ENCODE measurements at regions not wholly inside any gene's neighbourhood (a gene's known extent, or its start where the extent isn't known, plus 50 kb on each side); places are given as distances from the start of the nearest gene placed in this dataset.

DNA sequence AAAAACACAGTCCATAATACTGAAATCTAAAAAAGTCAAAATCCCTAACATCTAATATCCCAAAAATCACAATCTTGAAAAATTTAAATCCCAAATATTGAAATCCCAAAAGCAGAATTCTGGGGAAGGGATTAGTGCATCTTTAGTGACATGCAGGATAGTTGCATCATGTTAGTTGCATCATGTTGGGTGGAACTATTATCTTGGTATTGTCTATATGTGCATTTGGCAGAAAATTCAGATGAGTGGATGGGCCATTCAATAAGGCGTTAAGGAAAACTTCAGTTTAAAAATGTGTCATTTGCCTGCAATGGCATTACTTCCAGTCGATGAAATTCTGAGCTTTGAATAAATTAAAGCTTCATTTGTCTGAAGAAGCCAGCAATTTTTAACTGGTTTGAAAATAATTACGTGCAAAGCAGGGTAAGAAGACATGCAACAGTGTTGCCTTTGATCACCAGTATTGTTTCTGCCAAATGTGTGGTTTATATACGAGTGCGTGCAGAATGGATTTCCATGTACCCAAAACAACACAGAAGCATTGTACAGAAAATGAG is 221.4 kb upstream of the NFE2L3 start:
- DNase-seq, result no peak

DNA sequence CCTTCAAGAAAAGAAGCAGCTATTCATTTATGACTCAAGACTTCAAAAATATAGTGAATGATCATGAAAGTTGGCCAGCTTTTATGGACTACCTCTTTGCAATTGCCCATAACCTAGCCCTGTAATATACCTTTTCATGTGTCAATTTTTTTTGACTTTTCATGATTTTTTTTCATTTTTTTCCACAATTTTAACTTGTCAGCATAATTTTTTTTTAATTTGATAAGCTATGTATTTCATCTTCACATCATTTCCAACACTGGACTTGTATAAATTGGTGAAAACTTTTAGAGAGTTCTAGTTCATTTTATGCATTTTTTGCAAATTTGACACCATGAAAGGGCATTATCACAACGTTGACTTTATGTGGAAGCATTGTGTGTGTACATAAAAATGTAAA is 220.8 kb upstream of the NFE2L3 start:
- no peak for DNase-seq

GRCh38 chr7:25933921-25934320 is 218.1 kb upstream of the NFE2L3 start:
- DNase-seq, result no peak

DNA sequence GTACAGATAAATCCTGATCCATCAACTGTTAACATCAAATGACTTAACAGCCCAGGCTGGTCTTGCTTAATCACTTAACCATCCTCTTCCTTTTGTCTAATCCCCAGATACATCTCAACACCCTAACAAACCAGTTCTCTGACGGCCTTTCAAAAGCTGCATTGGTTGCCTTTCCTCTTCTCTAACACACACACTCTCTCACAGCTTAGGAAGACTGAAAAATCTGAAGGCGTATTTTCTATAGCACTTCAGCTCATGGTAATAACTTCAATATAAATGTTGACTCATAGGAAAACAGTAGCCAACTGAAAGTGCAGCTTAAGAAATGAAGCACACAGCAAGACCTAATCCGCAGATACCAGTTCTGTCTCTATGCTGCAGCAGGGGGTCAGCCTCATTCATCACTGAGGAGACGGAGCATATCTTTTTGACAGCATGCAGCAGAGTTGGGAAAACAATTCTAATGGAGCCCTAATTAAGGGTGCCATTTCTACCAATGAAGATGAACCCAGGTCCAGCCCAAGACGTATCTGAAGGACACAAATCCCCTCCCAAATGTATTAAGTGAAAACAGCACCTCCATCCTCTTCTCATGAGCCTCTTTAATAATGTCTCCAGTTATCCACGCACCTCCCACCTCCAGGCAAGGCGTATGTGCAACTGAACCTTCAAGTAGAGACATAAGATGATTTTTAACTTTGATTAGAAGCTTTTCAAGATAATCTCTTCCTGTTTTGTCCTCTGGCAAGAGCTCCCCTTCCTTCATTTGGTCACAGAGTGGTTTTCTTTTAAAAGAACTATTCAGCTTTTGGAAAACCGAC is 211.7 kb upstream of the NFE2L3 start:
- no peak for DNase-seq

- no peak for DNase-seq
These were observed 207.1 kb upstream of the NFE2L3 start for GRCh38 chr7:25944777-25945515.

DNA sequence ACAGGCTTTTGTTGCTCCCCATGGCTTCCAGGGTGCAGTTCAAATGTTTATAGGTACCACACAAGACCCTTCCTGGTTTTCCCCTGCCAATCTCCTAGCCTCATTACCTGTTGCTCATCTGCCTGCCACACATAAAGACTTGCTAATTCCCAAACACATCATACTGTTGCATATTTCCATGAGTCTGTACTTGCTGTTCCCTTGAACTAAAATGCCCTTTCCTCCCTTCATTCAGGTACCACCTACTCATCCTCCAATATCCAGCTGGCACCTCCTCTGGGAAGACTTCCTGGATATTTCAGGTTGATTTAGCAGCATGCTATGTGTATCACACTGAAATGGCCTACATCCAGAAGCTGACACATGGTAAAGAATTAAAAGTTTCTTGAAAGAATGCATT is 206.4 kb upstream of the NFE2L3 start:
- no peak for DNase-seq

GRCh38 chr7:25946181-25946580 is 205.8 kb upstream of the NFE2L3 start:
- DNase-seq, result no peak

GRCh38 chr7:25947669-25948516 is 204.1 kb upstream of the NFE2L3 start:
- no peak for DNase-seq

DNA sequence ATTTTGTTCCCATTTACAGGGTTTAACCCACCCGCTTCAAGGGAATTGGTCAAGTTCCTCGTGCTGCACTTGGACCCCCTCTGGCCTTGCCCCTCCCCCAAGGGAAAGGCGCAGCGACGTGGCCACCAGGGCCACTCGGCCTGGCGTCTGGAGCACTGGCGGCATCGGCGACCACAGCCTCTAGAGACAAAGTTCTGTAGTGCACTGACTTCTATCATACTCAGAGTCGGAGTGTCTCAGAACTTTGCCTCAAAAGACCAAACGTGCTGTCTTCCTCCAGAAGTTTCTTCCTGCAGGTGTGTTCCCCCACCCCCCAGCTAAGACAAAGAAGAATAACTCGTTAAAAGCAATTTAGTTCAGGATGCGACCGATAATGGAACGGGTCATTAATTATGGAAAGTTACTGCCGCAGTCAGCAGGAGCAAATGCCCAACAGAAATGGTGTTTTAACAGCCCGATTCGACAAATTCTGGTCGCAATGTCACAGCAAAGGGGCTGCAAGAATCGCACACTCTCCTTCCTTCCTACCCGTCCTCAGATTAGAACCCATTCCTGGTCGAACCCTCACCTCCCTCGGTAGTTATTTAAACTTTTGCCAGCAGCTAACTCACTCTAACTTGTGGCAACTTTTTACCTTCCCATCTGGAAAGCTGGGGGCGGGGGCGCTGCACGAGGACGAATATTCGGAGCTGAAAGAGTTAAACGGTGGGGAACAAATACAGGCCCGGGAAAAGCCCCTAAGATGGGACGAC is 202.1 kb upstream of the NFE2L3 start:
- no peak for DNase-seq

- peak; percentile 86 to 93 for DNase-seq
These were observed 201.2 kb upstream of the NFE2L3 start for GRCh38 chr7:25950488-25951413.

DNA sequence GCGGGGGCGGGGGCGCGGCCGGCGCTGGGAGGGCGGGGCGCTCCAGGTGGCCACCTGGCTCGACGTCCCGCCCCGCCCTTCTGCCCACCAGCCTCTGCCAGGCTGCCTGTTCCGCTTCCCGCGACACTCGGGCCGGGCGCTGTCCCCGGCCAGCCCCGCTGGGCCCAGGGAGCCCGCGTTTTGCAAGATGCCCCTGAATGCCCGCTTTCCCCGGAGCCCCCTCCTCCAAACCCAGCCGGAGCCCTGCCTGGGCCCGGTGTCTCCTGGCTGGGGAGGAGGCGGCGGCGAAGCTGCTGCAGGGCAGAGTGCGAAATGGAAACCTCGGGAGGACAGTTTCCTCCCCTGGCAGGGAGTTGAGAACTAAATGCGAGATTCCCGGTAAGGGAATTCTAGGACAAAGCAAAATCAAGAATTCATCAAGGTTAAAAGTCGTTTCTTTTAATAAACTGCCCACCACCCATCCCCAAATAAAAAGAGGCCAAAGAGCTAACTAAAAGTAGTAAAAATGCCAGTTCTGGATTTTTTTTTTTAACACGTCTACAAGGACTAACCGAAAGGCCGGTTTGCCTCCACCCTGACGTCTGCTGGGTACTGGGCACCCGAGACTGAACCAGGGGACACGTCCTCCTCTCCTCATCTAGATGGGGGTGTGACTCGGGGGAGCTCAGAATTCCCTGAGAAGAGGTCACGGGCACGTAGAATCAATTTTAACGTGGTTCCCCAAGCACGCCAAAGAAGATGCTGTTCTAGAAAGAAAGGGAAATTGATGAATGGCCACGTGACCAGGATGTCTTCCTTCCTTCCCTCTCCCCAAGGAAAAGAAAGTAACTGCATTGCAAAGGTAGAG is 200.4 kb upstream of the NFE2L3 start:
- no peak for DNase-seq

DNA sequence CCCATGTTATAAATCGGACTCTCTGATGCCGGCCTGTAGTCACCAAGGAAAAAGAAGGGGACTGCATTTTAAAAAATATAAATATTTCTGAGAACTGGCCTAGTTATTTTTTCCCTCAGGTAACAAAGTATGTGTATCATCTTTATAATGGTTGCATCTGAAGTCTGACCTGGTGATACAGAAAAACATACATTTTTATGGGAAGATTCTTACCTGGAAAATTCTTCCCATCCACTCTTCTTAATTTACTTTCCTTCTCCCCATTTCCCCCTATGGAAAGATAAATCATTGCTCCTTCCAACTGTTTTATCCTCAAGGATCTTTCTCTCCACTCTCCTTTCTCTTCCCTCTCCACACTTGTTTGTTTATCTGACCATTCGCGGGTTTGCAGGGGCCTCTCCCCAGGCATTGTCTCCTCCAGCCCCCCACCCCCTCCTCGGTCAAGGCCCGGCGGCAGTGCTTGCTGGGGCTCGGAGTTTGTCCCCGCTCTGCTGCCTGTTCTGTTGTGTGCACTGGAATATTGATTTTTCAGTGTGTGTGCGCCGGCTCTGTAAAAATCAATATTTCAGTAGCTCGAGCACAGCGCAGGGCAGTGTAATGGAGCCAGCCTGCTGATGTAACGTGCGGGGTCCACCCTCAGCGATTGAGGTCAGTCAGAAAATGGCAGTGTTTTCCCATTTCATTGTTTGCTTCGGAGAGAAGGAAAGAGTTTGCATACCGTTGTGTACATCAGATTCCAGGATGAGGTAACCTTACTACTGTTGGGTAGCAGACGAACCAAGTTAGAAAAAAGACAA is 199.5 kb upstream of the NFE2L3 start:
- no peak for DNase-seq

DNA sequence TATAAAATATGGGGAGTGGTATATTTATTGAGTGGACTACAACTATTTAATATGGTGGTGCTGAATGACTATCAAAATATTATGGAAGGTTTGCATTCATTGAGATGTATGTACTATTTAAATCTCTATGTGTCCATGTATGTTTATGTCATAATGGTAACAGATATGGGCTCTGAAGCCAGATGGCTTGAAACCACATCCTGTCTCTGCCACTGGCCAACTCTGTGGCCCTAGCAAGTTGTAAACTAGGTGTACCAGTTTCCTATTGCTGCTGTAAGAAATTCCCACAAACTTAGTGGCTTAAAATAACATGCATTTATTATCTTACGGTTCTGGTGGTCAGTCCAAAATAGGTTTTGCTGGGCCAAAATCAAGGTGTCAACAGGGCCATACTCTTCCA is 198.1 kb upstream of the NFE2L3 start:
- DNase-seq, result no peak

- no peak for DNase-seq
These were observed 197.6 kb upstream of the NFE2L3 start for GRCh38 chr7:25954395-25954794.

- DNase-seq, result no peak
These were observed 192.7 kb upstream of the NFE2L3 start for GRCh38 chr7:25959168-25959734.

DNA sequence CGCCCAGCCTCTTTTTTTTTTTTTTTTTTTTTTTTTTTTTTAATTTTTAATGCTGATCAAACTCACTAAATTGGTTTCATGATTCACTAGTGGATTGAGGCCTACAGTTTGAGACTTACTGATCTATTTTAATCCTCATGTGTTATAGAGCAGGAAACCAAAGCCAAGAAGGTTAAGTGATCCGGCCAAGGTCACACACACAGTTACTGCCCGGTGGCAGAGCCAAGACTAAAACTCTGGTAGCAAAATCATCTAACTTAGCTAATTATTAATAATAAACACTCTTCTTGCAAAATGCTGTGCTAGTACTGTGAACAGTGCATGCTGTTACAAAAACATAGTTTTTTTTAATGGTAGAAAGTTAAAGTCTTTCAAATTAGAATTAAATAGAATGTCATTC is 188.3 kb upstream of the NFE2L3 start:
- DNase-seq, result no peak

GRCh38 chr7:25964483-25964991 is 187.5 kb upstream of the NFE2L3 start:
- DNase-seq, result no peak

DNA sequence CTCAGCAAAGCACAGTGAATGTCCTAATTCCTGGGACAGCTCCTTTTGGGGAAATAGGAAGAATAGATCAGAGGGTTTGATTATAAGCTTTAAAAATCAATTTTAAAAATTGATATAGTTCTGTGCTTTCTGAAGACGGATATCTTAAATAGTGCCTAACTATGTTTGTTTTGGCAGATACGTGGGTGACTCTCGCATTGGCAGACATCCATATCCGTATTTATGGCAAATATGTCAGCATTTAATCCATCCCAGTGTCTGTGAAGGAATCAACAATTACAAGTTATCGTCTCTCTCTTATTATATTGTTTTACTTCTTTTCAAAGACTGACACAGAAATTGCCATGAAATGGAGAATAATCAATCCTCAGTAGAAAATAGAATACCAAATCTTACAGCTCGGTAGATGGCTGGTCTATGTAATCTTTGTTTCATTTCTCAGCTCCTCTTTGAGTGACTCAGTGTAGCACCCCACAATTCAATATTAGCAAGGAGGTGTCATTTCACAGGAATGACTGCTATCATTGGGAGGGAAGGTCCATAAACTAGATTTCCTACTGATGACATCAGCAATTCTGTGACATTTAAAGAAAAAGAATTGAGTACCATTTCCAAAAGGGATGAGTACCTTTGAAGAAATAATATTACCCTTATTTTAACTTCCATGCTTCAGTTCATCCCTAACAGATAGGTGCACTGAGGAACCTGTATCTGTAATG is 186.4 kb upstream of the NFE2L3 start:
- peak in 1 of 2 experiments; percentile 56 for DNase-seq

Data from NCI-H2081 (cell line).